RWPE2 (cell line): ENCODE measurements at regions not wholly inside any gene's neighbourhood (a gene's known extent, or its start where the extent isn't known, plus 50 kb on each side); places are given as distances from the start of the nearest gene placed in this dataset.

Source experiments
- ATAC-seq: fragments of 200-7000 bp; cut with Tn5 transposase; 3 replicates; pipeline ENCODE4 v1.9.1; 2021; ENCODE audit warnings: low read depth
- DNase-seq: peaks from one replicate; pipeline ENCODE4 v3.0.0-alpha.2; 2020; ENCODE audit warnings: low spot score
- H3K27ac ChIP-seq: fragments of 450-650 bp; 2 replicates; pipeline ENCODE4 v1.5.1; 2017; ENCODE audit warnings: mild to moderate bottlenecking; ENCODE audit not compliant: poor library complexity, severe bottlenecking
- H3K27me3 ChIP-seq: fragments of 250-450 bp; sonication (Bioruptor Pico); 2 replicates; pipeline ENCODE4 v1.5.1; 2021; ENCODE audit warnings: mild to moderate bottlenecking, moderate library complexity; ENCODE audit not compliant: insufficient read depth, poor library complexity, severe bottlenecking
- H3K36me3 ChIP-seq: fragments of 250-450 bp; sonication (Bioruptor Pico); 2 replicates; pipeline ENCODE4 v1.5.1; 2020; ENCODE audit warnings: low read depth, mild to moderate bottlenecking, moderate library complexity
- H3K4me1 ChIP-seq: fragments of 250-450 bp; sonication (Bioruptor Pico); 2 replicates; pipeline ENCODE4 v1.5.1; 2021; ENCODE audit warnings: mild to moderate bottlenecking, moderate library complexity; ENCODE audit not compliant: insufficient read depth, poor library complexity, severe bottlenecking
- H3K4me3 ChIP-seq: fragments of 250-450 bp; sonication (Bioruptor Pico); 2 replicates; pipeline ENCODE4 v1.5.1; 2021; ENCODE audit warnings: mild to moderate bottlenecking, moderate library complexity; ENCODE audit not compliant: severe bottlenecking
- H3K9me3 ChIP-seq: fragments of 250-450 bp; sonication (Bioruptor Pico); 2 replicates; pipeline ENCODE4 v1.5.1; 2021; ENCODE audit warnings: mild to moderate bottlenecking, moderate library complexity; ENCODE audit not compliant: severe bottlenecking
- CTCF ChIP-seq: fragments of 450-650 bp; IDR thresholded peaks from one replicate; pipeline ENCODE4 v1.5.1; 2017; ENCODE audit warnings: mild to moderate bottlenecking, moderate library complexity; ENCODE audit not compliant: poor library complexity, severe bottlenecking

- no peak for DNase-seq
- no peaks in the 10 kb centered on the region for H3K36me3 ChIP-seq
- no peak overlapping the region for H3K4me3 ChIP-seq
- no peak for TF ChIP-seq CTCF
- no peak overlapping the region for H3K27ac ChIP-seq
- no peaks in the 10 kb centered on the region for H3K4me1 ChIP-seq
- no peaks in the 10 kb centered on the region for H3K27me3 ChIP-seq
- no peak for ATAC-seq
- H3K9me3 ChIP-seq = no peaks in the 10 kb centered on the region
Observed at GRCh38 chr18:46408334-46408987, 248.6 kb downstream of the LOXHD1 start.

- no peak for DNase-seq
- Histone ChIP-seq H3K4me1 (no peaks in the 10 kb centered on the region), H3K9me3 (no peaks in the 10 kb centered on the region), H3K27ac (no peak overlapping the region), H3K4me3 (no peak overlapping the region), H3K27me3 (no peaks in the 10 kb centered on the region), H3K36me3 (no peaks in the 10 kb centered on the region)
- TF ChIP-seq CTCF = no peak
- ATAC-seq = no peak
Observed at GRCh38 chr18:46411191-46411828, 245.7 kb downstream of the LOXHD1 start.

GRCh38 chr18:46411867-46412690 is 244.9 kb downstream of the LOXHD1 start:
- H3K27ac ChIP-seq = no peak overlapping the region
- ATAC-seq = no peak

GRCh38 chr18:46412916-46413315 is 244.1 kb downstream of the LOXHD1 start:
- Histone ChIP-seq H3K27me3 (no peaks in the 10 kb centered on the region), H3K9me3 (no peaks in the 10 kb centered on the region), H3K36me3 (no peaks in the 10 kb centered on the region), H3K4me1 (no peaks in the 10 kb centered on the region), H3K27ac (no peak overlapping the region), H3K4me3 (no peak overlapping the region)
- no peak for DNase-seq
- ATAC-seq = no peak
- TF ChIP-seq CTCF = no peak

More at GRCh38 chr18:46411867-46412690, 244.9 kb downstream of the LOXHD1 start:
- Histone ChIP-seq H3K9me3 (no peaks in the 10 kb centered on the region), H3K27me3 (no peaks in the 10 kb centered on the region), H3K4me1 (no peaks in the 10 kb centered on the region), H3K4me3 (no peak overlapping the region), H3K36me3 (no peaks in the 10 kb centered on the region)
- DNase-seq = no peak
- no peak for TF ChIP-seq CTCF
